ENCODE measurements at regions not wholly inside any gene's neighbourhood (a gene's known extent, or its start where the extent isn't known, plus 50 kb on each side); places are given as distances from the start of the nearest gene placed in this dataset.

GRCh38 chr6:15048367-15048766, 197.5 kb upstream of the JARID2 start:
- Histone ChIP-seq H3K9ac (no peak overlapping the region), H4K20me1 (ENCODE audit: insufficient read depth) (no peaks in the 10 kb centered on the region), H3K27ac (ENCODE audit: low read depth in 2 of 2, low read length in 1 of 2) (no peak overlapping the region), H3K4me2 (no peak overlapping the region), H3K36me3 (replicated peaks in 1 of 2; ENCODE audit: control insufficient read depth in 1 of 2, insufficient read depth in 2 of 2, low read length in 1 of 2) (no peaks in the 10 kb centered on the region), H3K79me2 (ENCODE audit: insufficient read depth) (no peaks in the 10 kb centered on the region), H2AFZ (ENCODE audit: low read depth) (no peak overlapping the region), H3K9me2 (no peaks in the 10 kb centered on the region), H3K4me3 (ENCODE audit: low read depth in 2 of 2, low read length in 1 of 2) (no peak overlapping the region), H3K4me1 (ENCODE audit: control insufficient read depth in 1 of 2, insufficient read depth in 2 of 2, low read depth in 1 of 2, low read length in 1 of 2) (no peaks in the 10 kb centered on the region), H3K9me3 (no peaks in the 10 kb centered on the region), H3K27me3 (ENCODE audit: insufficient read depth) (no peaks in the 10 kb centered on the region), H3F3A (replicated peaks; ENCODE audit: insufficient read depth) (no peaks in the 10 kb centered on the region)
- DNase-seq, result no peak
- CTCF ChIA-PET, result no interaction called here
- POLR2A ChIA-PET, result no interaction called here
- 62% methylated on average over 6 of the region's 6 CpGs for WGBS (ENCODE audit: low lambda C conversion rate)
- TF ChIP-seq USF1 (IDR thresholded peaks at IDR 0.05; ENCODE audit: borderline replicate concordance, low read depth) (no peak), RXRA (IDR thresholded peaks at IDR 0.05; ENCODE audit: borderline replicate concordance, low read depth) (no peak), SMC3 (IDR thresholded peaks at IDR 0.05; ENCODE audit: low read depth, low read length) (no peak), REST (IDR thresholded peaks at IDR 0.05; ENCODE audit: low read depth, low read length) (no peak), TEAD4 (IDR thresholded peaks at IDR 0.05; ENCODE audit: borderline replicate concordance, insufficient read depth) (no peak), POLR2AphosphoS5 (IDR thresholded peaks at IDR 0.05; ENCODE audit: low read depth, low read length) (no peak), GABPA (IDR thresholded peaks at IDR 0.05; ENCODE audit: low read depth) (no peak), RCOR1 (IDR thresholded peaks at IDR 0.05; ENCODE audit: low read length) (no peak), YY1 (IDR thresholded peaks at IDR 0.05; ENCODE audit: low read depth) (no peak), NRF1 (IDR thresholded peaks at IDR 0.05; ENCODE audit: low read depth, low read length) (no peak), USF2 (IDR thresholded peaks at IDR 0.05; ENCODE audit: borderline replicate concordance, low read depth, low read length) (no peak)

Measured in SK-N-SH (cell line).